22Rv1 (cell line): ENCODE measurements at regions not wholly inside any gene's neighbourhood (a gene's known extent, or its start where the extent isn't known, plus 50 kb on each side); places are given as distances from the start of the nearest gene placed in this dataset.

ENCODE experiments used
- H3K27ac ChIP-seq: fragments of 450-650 bp; 2 replicates; pipeline ENCODE4 v1.5.1; 2017
- CTCF ChIP-seq: fragments of 450-650 bp; IDR thresholded peaks from 2 replicates; pipeline ENCODE4 v1.5.1; 2017; ENCODE audit warnings: mild to moderate bottlenecking
- ZFX ChIP-seq: fragments of 450-650 bp; IDR thresholded peaks from 2 replicates; pipeline ENCODE4 v1.6.1; 2017; ENCODE audit warnings: antibody characterized with exemption, borderline replicate concordance

GRCh38 chr6:146914489-146915483, 289.4 kb upstream of the STXBP5 start:
- H3K27ac ChIP-seq: no peak overlapping the region
- no peak for TF ChIP-seq CTCF
- no peak for TF ChIP-seq ZFX

- TF ChIP-seq ZFX (no peak), CTCF (no peak)
Measured at GRCh38 chr6:146915671-146916127, 288.5 kb upstream of the STXBP5 start.

GRCh38 chr6:146916435-146917025, 287.7 kb upstream of the STXBP5 start:
- H3K27ac ChIP-seq: no peak overlapping the region
- TF ChIP-seq CTCF (no peak), ZFX (no peak)

More at GRCh38 chr6:146915671-146916127, 288.5 kb upstream of the STXBP5 start:
- no peak overlapping the region for H3K27ac ChIP-seq

- TF ChIP-seq ZFX: no peak
- no peak for TF ChIP-seq CTCF
- no peak overlapping the region for H3K27ac ChIP-seq
Measured at GRCh38 chr6:146917182-146917581, 287.0 kb upstream of the STXBP5 start.

GRCh38 chr6:146917979-146918378, 286.2 kb upstream of the STXBP5 start:
- no peak overlapping the region for H3K27ac ChIP-seq
- TF ChIP-seq ZFX: no peak
- TF ChIP-seq CTCF: no peak

GRCh38 chr6:146919017-146919416, 285.2 kb upstream of the STXBP5 start:
- H3K27ac ChIP-seq: no peak overlapping the region
- TF ChIP-seq CTCF (no peak), ZFX (no peak)
